HG03342 (cell line): ENCODE measurements at regions not wholly inside any gene's neighbourhood (a gene's known extent, or its start where the extent isn't known, plus 50 kb on each side); places are given as distances from the start of the nearest gene placed in this dataset.
"Not testable (repeated sequence)": the region's sequence is repeated elsewhere in the genome, so short reads cannot be mapped to it uniquely, and the experiment has no call there.

Experiments used
- ATAC-seq: cut with Tn5 transposase; IDR thresholded peaks from one replicate; pipeline ENCODE4 v1.9.1; 2021; ENCODE audit warnings: mild to moderate bottlenecking, moderate library complexity; ENCODE audit not compliant: unreplicated experiment

DNA sequence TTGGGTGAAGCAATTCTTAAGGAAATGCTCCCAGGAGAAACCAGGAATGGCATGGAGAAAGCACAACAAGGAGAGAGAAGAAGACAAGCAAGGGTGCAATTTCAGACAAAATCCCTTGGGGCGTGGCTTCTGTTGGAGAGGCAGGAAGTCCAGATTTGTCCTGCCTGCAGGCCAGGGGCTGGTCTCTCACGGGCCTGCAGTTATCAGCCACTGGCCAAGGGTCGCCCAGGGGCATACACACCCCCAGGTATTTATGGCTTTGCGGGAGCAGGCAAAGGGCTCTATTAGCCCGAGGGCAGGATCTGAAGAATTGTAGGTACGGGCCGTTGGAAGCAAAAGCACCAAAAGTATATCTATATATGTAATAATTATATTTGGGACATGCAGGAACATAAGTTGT is 87.7 kb downstream of the IYD start:
- no peak for ATAC-seq

- no peak for ATAC-seq
Observed at GRCh38 chr6:150456902-150457643, 88.3 kb downstream of the IYD start.

- no peak for ATAC-seq
Observed at GRCh38 chr6:150458579-150458978, 89.8 kb downstream of the IYD start.

DNA sequence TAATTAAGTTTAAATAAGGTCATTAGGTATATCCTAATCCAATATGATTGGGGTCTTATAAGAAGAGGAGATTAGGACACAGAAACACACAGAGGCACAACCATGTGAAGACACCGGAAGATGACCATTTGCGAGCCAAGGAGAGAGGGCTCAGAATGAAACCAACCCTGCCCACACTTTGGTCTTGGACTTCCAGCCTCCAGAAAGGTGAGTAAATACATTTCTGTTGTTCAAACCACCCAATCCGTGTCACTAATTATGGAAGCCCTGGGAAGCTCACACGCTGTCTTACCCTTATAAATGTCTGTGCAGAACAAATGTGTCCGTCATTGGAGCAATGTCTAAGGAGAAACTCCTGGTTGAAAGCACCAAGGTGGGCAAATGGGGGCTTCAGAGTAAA is 95.0 kb downstream of the IYD start:
- ATAC-seq, result no peak

- ATAC-seq, result no peak
Observed at GRCh38 chr6:150464966-150465365, 96.2 kb downstream of the IYD start.

DNA sequence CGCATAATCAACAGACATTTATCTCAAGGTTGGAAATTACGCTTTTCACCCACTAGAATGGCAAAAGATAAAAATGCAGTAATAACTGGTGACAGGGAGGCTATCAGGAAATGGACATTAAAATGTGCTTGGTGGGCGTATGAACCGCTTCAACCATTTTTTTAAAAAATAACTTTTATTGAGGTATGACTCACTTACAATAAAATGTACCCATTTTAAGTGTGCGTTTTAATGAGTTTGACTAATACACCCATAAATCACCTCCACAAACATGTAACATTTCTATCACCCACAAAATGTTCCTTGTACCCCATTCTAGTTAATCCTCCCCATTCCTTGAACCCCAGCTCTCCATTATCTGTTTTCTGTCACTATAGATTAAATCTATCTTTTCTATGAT is 96.8 kb downstream of the IYD start:
- no peak for ATAC-seq

GRCh38 chr6:150466196-150466595 is 97.4 kb downstream of the IYD start:
- no peak for ATAC-seq

GRCh38 chr6:150470131-150470530 is 101.3 kb downstream of the IYD start:
- ATAC-seq, result no peak

- no peak for ATAC-seq
Observed at GRCh38 chr6:150470960-150471665, 102.3 kb downstream of the IYD start.

DNA sequence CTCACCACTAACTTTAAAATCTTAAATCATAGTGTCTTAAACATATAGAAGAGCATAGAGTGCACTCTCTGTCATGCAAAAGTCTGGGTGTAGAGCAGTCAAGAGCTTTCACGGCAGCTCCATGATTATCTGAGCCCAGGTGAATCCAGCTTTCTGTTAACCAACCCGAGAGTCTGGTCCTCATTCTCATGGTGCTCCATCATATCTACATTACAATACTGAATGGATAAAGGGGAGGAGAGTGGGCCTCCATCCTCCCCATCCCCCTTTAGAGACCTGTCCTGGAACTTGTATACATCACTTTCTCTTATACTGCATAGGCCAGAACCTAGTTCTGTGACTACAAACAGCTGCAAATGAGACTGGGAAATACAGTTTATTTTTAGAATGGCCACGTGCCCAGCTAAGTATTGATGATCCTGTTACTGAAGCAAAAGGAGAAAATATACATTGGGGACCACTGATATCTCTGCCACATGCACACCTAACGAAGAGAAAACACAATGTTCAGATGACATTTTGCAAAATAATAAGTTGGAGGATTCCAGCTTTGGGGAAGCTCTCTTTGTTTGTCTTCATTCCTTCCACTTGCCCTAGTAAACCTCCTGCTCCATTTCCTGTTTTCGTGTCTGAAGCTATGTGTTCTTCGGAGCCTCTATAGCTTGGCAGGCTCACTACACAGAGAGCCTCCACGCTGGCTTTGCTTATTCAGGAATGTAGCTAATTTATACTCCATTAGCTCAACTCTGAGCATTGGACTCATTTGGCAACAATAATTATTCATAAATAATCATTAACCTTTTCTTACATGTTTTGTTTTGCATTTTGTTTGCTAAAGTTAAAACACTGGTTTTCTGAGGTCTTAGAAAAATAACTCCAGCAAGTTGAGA is 110.1 kb downstream of the IYD start:
- no peak for ATAC-seq

DNA sequence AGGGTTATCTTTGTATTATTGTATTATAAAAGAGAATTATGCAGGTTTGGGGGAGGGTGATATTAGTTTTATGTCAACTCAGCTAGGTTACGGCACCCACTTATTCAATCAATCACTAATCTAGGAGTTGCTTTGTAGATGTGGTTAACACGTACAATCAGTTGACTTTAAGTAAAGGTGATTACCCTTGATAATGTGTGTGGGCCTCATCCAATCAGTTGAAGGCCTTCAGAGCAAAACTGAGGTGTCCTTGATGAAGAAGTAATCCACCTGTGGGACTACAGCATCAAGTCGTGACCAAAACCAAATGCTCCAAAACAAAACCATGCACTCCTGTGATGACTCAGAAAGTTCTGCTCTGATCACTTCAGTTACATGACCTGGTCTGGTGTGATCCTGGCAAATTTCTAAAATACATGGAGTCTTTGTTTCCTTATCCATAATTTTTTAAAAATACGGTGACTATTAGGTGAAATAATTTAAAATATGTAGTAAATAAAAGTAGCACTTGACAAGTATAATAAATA is 114.1 kb downstream of the IYD start:
- no peak for ATAC-seq

DNA sequence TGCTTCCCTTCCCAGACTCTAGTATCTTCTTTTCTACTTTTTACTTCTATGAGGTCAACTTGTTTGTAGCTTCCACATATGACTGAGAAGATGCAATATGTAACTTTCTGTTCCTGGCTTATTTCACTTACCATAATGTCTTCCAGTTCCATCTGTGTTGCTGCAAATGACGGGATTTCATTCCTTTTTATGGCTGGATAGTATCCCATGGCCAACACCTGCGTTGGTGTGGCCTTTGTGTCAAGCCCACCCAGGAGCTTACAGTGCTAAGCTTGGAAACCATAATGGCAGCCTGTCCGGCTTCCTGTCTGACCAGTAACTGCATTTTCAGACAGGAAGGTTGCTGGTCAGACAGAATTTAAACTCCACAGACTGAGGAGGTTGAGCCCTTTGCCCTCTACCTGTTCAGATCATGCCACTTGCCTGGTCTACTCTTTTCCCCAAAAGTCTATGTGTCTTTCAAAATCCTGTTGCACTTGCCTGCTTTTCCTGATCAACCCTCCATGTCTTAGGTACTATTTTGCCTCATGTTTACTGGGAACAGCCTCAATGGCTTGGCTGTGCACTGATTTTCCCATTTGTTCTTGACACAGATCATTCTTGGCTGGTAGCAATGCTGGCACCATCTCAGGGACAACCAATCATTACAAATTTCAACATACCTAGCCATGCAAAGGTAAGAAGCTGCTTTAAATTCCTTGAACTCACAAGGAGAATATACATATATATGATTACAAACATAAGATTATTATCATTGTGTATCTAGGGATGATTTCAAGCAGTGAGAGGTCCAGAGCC is 114.3 kb upstream of the PLEKHG1 start:
- no peak for ATAC-seq

DNA sequence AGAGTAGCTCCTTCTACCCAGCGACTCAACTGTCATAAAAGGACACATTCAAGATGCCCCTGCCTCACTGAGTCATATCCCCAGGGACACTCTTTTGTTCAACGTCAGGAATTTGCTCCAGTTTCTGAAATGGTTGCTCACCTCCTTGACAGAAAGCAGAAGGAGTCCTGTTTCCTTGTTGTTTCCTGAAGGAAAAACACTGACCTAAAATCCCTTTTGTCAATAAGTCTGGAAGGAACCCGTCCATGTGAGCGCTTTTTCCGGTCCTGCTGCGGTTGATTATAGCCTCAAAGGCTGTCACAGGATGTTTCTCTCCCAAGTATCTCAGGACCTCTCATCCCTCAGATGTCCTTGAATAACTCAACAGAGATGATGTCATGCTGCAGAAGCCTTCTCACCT is 113.6 kb upstream of the PLEKHG1 start:
- ATAC-seq, result no peak

GRCh38 chr6:150490586-150490985 is 109.1 kb upstream of the PLEKHG1 start:
- no peak for ATAC-seq

DNA sequence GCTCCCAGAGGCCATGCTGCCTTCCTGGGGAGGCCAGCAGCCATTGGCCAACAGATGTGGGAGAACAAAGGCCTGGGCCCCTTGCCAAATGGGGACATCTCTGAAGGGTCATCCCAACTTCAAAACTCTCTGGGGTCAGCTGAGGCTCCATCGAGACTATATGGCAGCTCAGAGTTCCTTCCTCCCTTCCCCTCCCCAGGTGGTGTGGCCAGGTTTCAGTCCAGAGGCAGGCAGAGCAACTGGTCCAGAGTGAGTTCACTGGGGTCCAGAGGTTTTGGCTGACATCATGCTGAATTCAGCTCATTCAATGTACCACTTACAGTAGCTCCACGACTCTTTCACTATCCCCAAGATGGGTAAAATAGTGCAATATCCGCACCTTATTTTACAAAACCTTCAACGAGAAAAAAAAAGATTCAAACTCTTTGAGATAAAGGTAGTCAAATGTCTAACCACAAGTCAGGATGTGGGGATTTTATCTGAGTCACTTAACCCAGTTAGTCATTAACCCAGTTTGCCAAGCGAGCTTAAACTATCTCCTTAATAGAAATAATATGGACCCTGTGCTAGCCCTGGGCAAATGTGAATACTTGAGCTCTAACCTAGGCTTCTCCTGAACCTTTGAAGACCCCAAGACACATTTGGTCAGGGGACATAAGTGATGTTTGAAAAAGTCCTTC is 108.4 kb upstream of the PLEKHG1 start:
- peak; percentile 92 for ATAC-seq

DNA sequence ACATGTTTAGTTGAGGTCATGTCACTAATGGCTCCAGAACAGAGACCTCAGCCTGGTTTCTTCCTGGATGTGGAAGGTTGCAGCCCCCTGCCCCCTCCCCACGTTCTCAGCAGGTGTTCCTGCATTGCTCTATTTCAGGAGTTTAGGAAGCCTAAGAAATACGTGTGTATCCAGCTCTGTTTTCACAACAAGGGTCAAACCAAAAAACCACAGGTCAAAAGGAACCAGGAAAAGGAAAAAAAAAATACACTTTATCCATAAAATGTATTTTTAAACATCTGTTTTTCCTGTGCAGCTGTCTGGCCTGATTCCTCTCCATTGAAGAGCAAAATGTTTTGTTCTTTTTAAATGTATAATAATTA is 107.9 kb upstream of the PLEKHG1 start:
- peak; percentile 27 for ATAC-seq

DNA sequence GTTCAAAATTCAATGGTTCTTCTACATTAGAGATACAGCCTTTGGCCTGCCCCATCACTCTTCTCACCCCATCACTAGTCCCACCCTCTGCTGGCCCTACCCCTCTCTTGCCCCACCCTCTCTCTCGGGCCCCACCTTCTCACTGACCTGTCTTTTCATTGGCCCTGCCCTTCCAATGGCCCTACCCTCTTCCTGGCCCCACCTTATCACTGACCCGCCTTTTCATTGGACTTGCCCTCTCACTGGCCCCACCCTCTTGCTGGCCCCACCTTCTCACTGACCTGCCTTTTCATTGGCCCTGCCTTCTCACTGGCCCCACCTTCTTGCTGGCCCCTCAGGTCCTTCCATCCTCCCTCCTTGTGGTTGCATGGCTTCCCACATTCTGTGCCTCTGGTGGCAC is 107.2 kb upstream of the PLEKHG1 start:
- no peak for ATAC-seq

DNA sequence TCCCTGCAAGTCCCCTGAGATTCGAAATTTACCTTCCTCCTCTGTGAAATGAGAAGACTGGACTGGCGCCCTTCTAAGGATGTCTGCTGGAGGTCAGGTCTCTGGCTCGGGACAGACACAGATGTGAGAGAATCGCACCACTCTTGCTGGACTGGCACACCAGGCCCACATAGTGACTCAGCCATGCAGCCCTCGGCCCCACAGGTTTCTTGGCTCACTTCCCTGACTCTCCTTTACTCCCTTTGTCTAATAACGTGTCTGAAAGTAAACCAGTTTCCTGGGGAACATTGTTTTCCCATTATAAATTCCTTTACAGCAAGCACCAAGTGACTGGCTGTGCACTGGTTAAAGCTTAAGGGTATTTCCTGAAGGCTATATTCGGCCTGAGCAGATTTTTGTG is 106.7 kb upstream of the PLEKHG1 start:
- no peak for ATAC-seq

DNA sequence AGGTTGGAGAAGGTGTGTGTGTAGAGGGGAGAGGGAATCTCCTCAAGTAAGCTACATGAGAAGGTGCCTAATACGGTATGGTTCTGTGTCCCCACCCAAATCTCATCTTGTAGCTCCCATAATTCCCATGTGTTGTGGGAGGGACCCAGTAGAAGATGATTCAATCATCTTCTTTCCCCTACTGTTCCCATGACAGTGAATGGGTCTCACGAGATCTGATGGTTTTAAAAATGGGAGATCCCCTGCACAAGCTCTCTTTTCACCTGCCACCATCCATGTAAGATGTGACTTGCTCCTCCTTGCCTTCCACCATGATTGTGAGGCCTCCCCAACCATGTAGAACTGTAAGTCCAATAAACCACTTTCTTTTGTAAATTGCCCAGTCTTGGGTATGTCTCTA is 106.1 kb upstream of the PLEKHG1 start:
- not testable (repeated sequence) for ATAC-seq

DNA sequence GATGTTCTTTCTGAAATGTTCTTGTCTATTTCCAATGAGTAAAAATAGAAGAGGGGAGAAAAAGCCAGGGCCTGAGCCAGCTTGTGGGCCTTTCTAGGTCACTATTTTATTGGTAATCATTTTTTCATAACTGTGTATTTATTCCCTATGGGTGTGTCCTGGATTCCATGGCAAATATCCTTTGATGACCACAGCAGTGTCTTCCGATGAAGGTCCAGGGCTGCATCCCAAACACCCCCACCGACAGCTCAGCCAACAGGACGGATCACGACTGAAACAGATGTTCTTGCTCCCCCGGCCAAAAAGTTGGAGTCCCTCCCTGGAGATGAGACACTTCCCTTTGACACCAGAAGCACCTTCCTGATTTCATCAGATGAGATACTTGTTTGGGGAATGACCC is 105.4 kb upstream of the PLEKHG1 start:
- no peak for ATAC-seq
